AG09309 (cell line): ENCODE measurements at regions not wholly inside any gene's neighbourhood (a gene's known extent, or its start where the extent isn't known, plus 50 kb on each side); places are given as distances from the start of the nearest gene placed in this dataset.

Experiments
- DNase-seq: peaks from one replicate; pipeline ENCODE4 v3.0.0-alpha.2; 2010; ENCODE audit warnings: low read depth
- H3K4me3 ChIP-seq: 2 replicates; pipeline ENCODE4 v1.5.1; 2011; ENCODE audit warnings: mild to moderate bottlenecking, low read depth, low read length, moderate library complexity; ENCODE audit not compliant: control insufficient read depth
- TF ChIP-seq, protein P1 (sequence below): IDR thresholded peaks from 2 replicates; pipeline ENCODE4 v1.5.1; 2011; ENCODE audit warnings: mild to moderate bottlenecking, low read depth, low read length, inconsistent platforms; ENCODE audit not compliant: insufficient read depth, control insufficient read depth; ENCODE audit errors: missing control alignments

DNA sequence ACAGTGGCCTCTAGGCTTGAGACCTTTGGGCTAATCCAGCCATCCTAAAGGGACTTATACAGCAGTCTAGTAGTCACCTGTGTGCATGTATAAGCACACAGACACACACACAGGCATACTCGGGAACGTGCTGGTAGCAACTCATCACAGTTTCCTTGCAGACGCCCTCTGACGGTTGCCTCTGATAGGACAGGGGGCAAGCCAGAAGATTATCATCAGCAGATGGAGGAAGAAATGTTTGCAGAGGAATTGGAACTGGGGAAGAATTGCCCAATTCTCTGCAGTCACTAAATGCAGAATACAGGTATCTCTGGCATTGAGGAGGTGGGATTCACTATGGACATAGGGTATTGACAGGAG, 222.2 kb downstream of the C1orf94 start:
- no peak for DNase-seq
- no peak overlapping the region for H3K4me3 ChIP-seq
- TF ChIP-seq, protein P1, sequence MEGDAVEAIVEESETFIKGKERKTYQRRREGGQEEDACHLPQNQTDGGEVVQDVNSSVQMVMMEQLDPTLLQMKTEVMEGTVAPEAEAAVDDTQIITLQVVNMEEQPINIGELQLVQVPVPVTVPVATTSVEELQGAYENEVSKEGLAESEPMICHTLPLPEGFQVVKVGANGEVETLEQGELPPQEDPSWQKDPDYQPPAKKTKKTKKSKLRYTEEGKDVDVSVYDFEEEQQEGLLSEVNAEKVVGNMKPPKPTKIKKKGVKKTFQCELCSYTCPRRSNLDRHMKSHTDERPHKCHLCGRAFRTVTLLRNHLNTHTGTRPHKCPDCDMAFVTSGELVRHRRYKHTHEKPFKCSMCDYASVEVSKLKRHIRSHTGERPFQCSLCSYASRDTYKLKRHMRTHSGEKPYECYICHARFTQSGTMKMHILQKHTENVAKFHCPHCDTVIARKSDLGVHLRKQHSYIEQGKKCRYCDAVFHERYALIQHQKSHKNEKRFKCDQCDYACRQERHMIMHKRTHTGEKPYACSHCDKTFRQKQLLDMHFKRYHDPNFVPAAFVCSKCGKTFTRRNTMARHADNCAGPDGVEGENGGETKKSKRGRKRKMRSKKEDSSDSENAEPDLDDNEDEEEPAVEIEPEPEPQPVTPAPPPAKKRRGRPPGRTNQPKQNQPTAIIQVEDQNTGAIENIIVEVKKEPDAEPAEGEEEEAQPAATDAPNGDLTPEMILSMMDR, result no peak

DNA sequence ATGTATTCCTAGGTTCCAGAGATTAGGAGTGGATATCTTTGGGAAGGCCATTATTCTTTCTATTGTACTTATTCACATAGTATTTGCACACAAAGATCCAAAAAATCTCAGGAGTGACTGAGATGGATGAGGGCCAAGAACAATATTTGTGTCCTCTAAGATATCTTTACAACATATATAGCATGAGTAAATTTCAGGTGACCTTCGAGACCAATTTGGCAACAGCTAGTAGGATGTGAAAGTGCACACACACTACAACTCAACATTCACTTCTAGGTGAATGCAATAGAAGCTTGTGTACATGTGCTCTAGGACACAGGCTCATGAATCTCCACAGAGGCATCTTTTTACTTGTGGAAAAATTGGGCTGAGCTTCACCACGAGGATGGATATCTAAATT, 224.0 kb downstream of the C1orf94 start:
- no peak for DNase-seq
- no peak overlapping the region for H3K4me3 ChIP-seq
- TF ChIP-seq, protein P1, result no peak

DNA sequence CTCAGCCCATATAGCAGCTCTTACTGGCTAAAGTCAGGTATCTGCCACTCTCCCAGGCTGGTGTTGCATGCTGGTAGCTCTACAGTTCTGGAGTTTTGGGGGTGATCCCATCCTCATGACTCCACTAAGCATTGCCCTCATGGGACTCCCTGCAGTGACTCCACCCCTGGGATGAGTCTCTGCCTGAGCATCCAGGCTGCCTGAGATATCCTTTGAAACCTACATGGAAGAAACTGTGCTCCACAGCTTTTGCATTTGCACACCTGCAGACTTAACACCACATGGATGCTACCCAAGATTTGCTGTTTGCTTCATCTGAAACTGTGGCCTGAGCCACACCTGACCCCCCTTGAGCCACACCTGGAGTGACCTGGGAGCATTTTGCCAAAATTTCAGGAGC, 226.4 kb downstream of the C1orf94 start:
- no peak for DNase-seq
- no peak overlapping the region for H3K4me3 ChIP-seq
- TF ChIP-seq, protein P1, result no peak

DNA sequence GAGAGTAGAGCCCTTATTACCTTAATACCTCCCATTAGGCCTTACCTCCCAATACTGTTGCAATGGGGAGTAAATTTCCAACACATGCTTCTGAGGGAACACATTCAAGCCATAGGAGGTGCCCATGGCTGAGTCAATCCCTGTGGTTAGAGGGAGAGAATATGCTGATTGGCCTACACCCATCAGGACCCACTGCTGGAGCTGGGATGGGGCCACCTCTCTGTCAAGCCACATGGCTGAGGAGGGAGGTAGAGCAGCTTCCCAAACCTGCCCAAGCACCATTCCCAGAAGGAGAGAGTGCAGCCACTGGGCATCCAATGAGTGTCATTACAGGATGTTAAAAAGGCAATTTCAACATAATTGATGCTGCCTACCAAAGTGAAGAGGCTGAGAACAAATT, 228.1 kb downstream of the C1orf94 start:
- H3K4me3 ChIP-seq, result no peak overlapping the region
- TF ChIP-seq, protein P1, result no peak
- DNase-seq, result no peak

DNA sequence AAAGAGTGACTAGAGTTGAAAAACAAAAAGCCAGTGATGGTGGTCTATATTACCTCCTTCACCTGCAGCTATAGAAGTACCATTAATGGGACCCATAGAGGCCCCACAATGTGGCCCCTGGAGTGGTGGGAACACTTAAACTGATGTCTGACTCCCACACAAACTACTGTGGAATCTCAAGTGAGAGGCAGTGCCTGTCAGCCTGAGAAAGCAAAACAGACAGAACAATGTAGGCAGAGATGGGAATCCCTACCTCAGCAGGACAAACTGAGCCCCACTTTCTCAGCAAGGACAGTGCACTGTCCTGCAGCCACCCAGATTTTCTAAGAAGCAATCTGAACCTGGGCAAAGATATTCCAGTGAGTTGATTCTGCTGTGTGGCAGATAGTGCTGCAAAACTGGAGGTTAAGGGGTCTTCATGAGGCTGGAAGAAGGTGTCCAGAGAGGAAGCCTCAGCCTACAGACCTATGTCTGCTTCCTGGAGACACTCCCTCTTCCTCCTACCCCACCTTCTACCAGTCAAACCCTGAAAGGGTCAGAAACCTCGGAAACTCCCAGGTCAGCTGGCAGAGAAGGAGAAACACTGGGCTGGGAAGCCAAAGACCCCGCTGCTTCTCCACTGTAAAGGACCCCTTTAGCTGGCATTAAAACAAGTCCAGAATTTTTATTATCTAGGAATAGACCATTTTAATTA, 228.7 kb downstream of the C1orf94 start:
- TF ChIP-seq, protein P1, result no peak
- no peak for DNase-seq
- H3K4me3 ChIP-seq, result no peak overlapping the region

DNA sequence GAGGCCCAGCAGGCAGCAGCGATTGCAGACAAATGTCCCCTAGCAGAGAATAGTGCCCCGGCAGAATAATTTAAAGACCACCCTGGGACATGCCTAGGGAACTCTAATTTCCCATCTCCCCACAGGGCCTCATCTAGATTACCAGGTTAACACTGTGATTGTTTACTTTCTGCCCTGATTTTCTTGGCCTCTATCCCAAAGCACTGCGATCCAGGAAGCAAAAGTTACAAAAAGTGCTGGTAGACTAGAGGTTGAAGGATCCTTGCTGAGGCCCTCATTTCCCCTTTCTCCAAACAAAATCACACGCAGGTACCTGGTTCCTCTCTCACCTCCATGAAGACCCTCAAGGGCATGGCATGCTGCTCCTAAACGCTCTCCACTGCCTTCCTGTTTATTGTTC, 229.7 kb downstream of the C1orf94 start:
- DNase-seq, result no peak

More for the DNA sequence above, 229.7 kb downstream of the C1orf94 start:
- no peak overlapping the region for H3K4me3 ChIP-seq
- TF ChIP-seq, protein P1, result no peak
